K562 (cell line): ENCODE measurements at regions not wholly inside any gene's neighbourhood (a gene's known extent, or its start where the extent isn't known, plus 50 kb on each side); places are given as distances from the start of the nearest gene placed in this dataset.

Source experiments
- ATAC-seq: fragments of 200-7000 bp; cut with Tn5 transposase; 3 replicates; pipeline ENCODE4 v1.9.1; 2020; ENCODE audit warnings: moderate library complexity
- BruUV-seq: library from RNA; stranded (reverse); fragments of 400-500 nt; replicated peaks from 2 replicates; lab custom pipeline; 2021; lab: Mats Ljungman, UMichigan
- CTCF ChIA-PET: fragments of 300-600 bp; formaldehyde crosslinking; extraction: SDS; loops from one replicate; lab custom pipeline; 2021; ENCODE audit warnings: low intra/inter-chr PET ratio; lab: Yijun Ruan, JAX
- POLR2A ChIA-PET: fragments of 300-600, 350-650 bp; sonication (Branson Sonifier 250); formaldehyde crosslinking; extraction: SDS; loops from one replicate; lab custom pipeline; 2021; ENCODE audit warnings: antibody characterized with exemption, inconsistent platforms; lab: Yijun Ruan, JAX
- DNase-seq, 4 experiments: peaks; one replicate each; pipeline versions ENCODE4 v3.0.0 to v3.0.0-alpha.2; 2011 to 2018; ENCODE audit warnings: low spot score in 3 of 4, mixed read lengths in 3 of 4; ENCODE audit errors: extremely low read depth in 1 of 4
- FAIRE-seq: peaks from 2 replicates; lab custom pipeline; 2011; peaks lifted over from hg19 to GRCh38; lab: Jason Lieb, UNC
- H2AFZ ChIP-seq: 2 replicates; pipeline ENCODE4 v1.6.0; 2011; ENCODE audit warnings: low read depth, low read length, control low read depth, inconsistent platforms
- H3K27ac ChIP-seq: fragments of 200-600 bp; 3 replicates; pipeline ENCODE4 v1.8.0; 2011; ENCODE audit warnings: low read depth, mild to moderate bottlenecking, control low read depth, inconsistent platforms, low read length, moderate library complexity, mixed read lengths; ENCODE audit errors: extremely low read depth
- H3K27me3 ChIP-seq, 2 experiments: fragments of 300-600 bp in 1 of 2; 2 replicates in 1 of 2; 3 replicates in 1 of 2; pipeline versions ENCODE4 v1.6.0 to v1.8.0; 2011; ENCODE audit warnings: inconsistent platforms in 2 of 2, low read length in 2 of 2, mild to moderate bottlenecking in 1 of 2, mixed read lengths in 1 of 2, moderate library complexity in 1 of 2; ENCODE audit not compliant: control insufficient read depth in 2 of 2, insufficient read depth in 2 of 2
- H3K36me3 ChIP-seq: fragments of 300-600 bp; 3 replicates; pipeline ENCODE4 v1.8.0; 2011; ENCODE audit warnings: mild to moderate bottlenecking, low read length, inconsistent platforms; ENCODE audit not compliant: control insufficient read depth, insufficient read depth
- H3K4me1 ChIP-seq, 2 experiments: fragments of 200-600 bp in 1 of 2; replicated peaks in 1 of 2; 2 replicates in 1 of 2; 3 replicates in 1 of 2; pipeline versions ENCODE4 v1.5.1 to v1.8.0; 2011; ENCODE audit warnings: inconsistent platforms in 2 of 2, low read length in 2 of 2, mild to moderate bottlenecking in 1 of 2, mixed read lengths in 1 of 2, moderate library complexity in 1 of 2; ENCODE audit not compliant: control insufficient read depth in 2 of 2, insufficient read depth in 2 of 2
- H3K4me2 ChIP-seq: 2 replicates; pipeline ENCODE4 v1.6.1; 2011; ENCODE audit warnings: low read length, control low read depth, inconsistent platforms, mixed read lengths; ENCODE audit not compliant: insufficient read depth
- H3K4me3 ChIP-seq: fragments of 200-600 bp; sonication (generic), shearing (Covaris generic); 2 replicates; pipeline ENCODE4 v1.5.1; 2016; ENCODE audit warnings: control low read depth, inconsistent platforms
- H3K79me2 ChIP-seq: fragments of 200-600 bp; 3 replicates; pipeline ENCODE4 v1.8.0; 2011; ENCODE audit warnings: low read length, inconsistent platforms; ENCODE audit not compliant: control insufficient read depth, insufficient read depth
- H3K9ac ChIP-seq, 2 experiments: 2 replicates each; pipeline versions ENCODE4 v1.6.0 to v1.6.1; 2011; ENCODE audit warnings: low read depth in 2 of 2, low read length in 2 of 2, control low read depth in 1 of 2, inconsistent platforms in 1 of 2, mild to moderate bottlenecking in 1 of 2, mixed read lengths in 1 of 2; ENCODE audit not compliant: insufficient read depth in 1 of 2
- H3K9me1 ChIP-seq: one replicate; pipeline ENCODE4 v1.6.0; 2011; ENCODE audit warnings: inconsistent platforms, mild to moderate bottlenecking, low read length, moderate library complexity; ENCODE audit not compliant: control insufficient read depth, insufficient read depth
- H3K9me3 ChIP-seq: replicated peaks from 2 replicates; pipeline ENCODE4 v1.5.1; 2011; ENCODE audit warnings: low read depth, low read length, inconsistent platforms; ENCODE audit not compliant: control insufficient read depth, insufficient read depth
- H4K20me1 ChIP-seq: replicated peaks from 2 replicates; pipeline ENCODE4 v1.6.1; 2011; ENCODE audit warnings: low read length, inconsistent platforms, mixed read lengths; ENCODE audit not compliant: control insufficient read depth, insufficient read depth
- CTCF ChIP-seq, 3 experiments: IDR thresholded peaks in 2 of 3; conservative IDR thresholded peaks in 1 of 3; 2 replicates each; pipeline ENCODE4 v1.5.1; 2011 to 2012; ENCODE audit warnings: low read length in 3 of 3, mild to moderate bottlenecking in 3 of 3, control low read depth in 2 of 3, improper control_type of control experiment in 1 of 3, inconsistent platforms in 1 of 3, low read depth in 1 of 3, mixed read lengths in 1 of 3, moderate library complexity in 1 of 3; ENCODE audit not compliant: insufficient read depth in 2 of 3
- POLR2G ChIP-seq: fragments of 200-400 bp; formaldehyde crosslinking; IDR thresholded peaks from 2 replicates; pipeline ENCODE4 v1.6.1; 2017; ENCODE audit warnings: low read depth, mild to moderate bottlenecking, antibody characterized with exemption, low read length, moderate library complexity
- RUNX1 ChIP-seq: sonication (generic); IDR thresholded peaks from 2 replicates; pipeline ENCODE4 v1.6.1; 2016; ENCODE audit warnings: antibody characterized with exemption, low read depth
- WGBS: fragments of 100-300 bp; shearing (Covaris generic); methylation state at CpG from one replicate; pipeline ENCODE4 v1.1.6; 2016; ENCODE audit warnings: low coverage, mixed read lengths; ENCODE audit not compliant: insufficient coverage; ENCODE audit errors: missing lambda C conversion rate; 5-methylcytosine and 5-hydroxymethylcytosine counted together
- in situ Hi-C: fragments of 300-500 bp; cut with MboI; formaldehyde crosslinking; loops from 4 replicates; pipeline ENCODE4 v1.15.0; 2018; ENCODE audit warnings: inconsistent platforms, mixed read lengths
- intact Hi-C: fragments of 100-400 bp; cut with micrococcal nuclease; formaldehyde crosslinking; loops from 2 replicates; pipeline ENCODE4 v1.14.2; 2022
- TF ChIP-seq, protein P1 (sequence below): IDR thresholded peaks from 2 replicates; pipeline ENCODE4 v1.6.1; 2011; ENCODE audit warnings: borderline replicate concordance, low read depth, mild to moderate bottlenecking, moderate library complexity, low read length; ENCODE audit not compliant: insufficient read depth, poor library complexity, severe bottlenecking

DNA sequence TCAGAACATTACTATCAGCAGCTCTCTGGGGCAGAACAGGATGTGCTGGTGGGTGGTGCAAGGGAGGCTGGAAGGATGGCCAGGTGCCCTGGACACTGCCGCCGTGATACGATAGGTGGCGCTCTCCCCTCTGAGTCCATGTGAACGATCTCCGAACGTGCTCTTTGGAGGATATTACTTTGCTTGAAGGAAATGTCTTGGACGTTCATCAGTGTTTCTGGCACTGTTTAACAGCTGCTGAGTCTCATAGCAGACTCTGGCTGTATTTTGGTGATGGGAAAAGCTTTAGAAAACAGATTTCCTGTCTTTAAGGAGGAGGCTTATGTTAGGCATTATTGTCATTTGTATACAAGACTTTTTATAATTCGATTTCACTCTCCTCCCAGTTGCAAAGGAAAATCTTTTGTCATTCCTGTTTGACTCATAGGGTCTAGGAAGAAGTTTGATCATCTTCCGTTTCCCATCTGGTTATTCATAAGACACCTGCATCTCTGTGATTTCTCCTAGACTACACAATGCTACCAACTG lies 386.2 kb upstream of the ADGRL2 start:
- H3K9me3 ChIP-seq: no peaks in the 10 kb centered on the region; the same call in 1 of the 2 replicates
- DNase-seq (peak; percentile 8 to 13 (median 10)), ATAC-seq (peak; percentile 47; the same call in 2 of the 3 replicates), FAIRE-seq (no peak)
- CTCF ChIA-PET: no interaction called here
- no peak overlapping the region for H3K9ac ChIP-seq
- in situ Hi-C loops: no loop called here
- TF ChIP-seq POLR2G: no peak
- TF ChIP-seq, protein P1, sequence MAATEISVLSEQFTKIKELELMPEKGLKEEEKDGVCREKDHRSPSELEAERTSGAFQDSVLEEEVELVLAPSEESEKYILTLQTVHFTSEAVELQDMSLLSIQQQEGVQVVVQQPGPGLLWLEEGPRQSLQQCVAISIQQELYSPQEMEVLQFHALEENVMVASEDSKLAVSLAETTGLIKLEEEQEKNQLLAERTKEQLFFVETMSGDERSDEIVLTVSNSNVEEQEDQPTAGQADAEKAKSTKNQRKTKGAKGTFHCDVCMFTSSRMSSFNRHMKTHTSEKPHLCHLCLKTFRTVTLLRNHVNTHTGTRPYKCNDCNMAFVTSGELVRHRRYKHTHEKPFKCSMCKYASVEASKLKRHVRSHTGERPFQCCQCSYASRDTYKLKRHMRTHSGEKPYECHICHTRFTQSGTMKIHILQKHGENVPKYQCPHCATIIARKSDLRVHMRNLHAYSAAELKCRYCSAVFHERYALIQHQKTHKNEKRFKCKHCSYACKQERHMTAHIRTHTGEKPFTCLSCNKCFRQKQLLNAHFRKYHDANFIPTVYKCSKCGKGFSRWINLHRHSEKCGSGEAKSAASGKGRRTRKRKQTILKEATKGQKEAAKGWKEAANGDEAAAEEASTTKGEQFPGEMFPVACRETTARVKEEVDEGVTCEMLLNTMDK: peak; percentile 14
- peak; percentile 7 to 40 (median 18); a peak in 2 of 6 replicates for TF ChIP-seq CTCF (IDR thresholded peaks at IDR 0.05 in 2 of 3, conservative IDR thresholded peaks at IDR 0.05 in 1 of 3; ENCODE audit: insufficient read depth in 2 of 3, low read depth in 1 of 3, low read length in 3 of 3)
- no peak for TF ChIP-seq RUNX1
- BruUV-seq: no TSS peak
- no peaks in the 10 kb centered on the region for H3K27me3 ChIP-seq
- H2AFZ ChIP-seq: no peak overlapping the region
- no peak overlapping the region for H3K27ac ChIP-seq
- H3K4me3 ChIP-seq: no peak overlapping the region
- no peaks in the 10 kb centered on the region for H3K79me2 ChIP-seq
- no peak overlapping the region for H3K4me2 ChIP-seq
- H3K9me1 ChIP-seq: no peaks in the 10 kb centered on the region
- no peaks in the 10 kb centered on the region for H4K20me1 ChIP-seq
- intact Hi-C loops: no loop called here
- POLR2A ChIA-PET: no interaction called here
- H3K4me1 ChIP-seq: no peaks in the 10 kb centered on the region
- no peaks in the 10 kb centered on the region for H3K36me3 ChIP-seq
- 4% methylated on average over 10 of the region's 10 CpGs for WGBS
